H1 (cell line): ENCODE measurements at regions not wholly inside any gene's neighbourhood (a gene's known extent, or its start where the extent isn't known, plus 50 kb on each side); places are given as distances from the start of the nearest gene placed in this dataset.

ENCODE experiments used
- ATF2 ChIP-seq: IDR thresholded peaks from 2 replicates; pipeline ENCODE4 v1.6.1; 2012; ENCODE audit warnings: low read length, inconsistent platforms
- CHD7 ChIP-seq: fragments of 300-600 bp; sonication (generic); IDR thresholded peaks from 2 replicates; pipeline ENCODE4 v1.7.1; 2012; ENCODE audit warnings: low read length, moderate library complexity, mild to moderate bottlenecking, inconsistent platforms; ENCODE audit not compliant: insufficient replicate concordance
- CTCF ChIP-seq, 3 experiments: IDR thresholded peaks; 1 replicate in 2 of 3; 2 replicates in 1 of 3; pipeline versions ENCODE4 v1.5.1 to v1.6.1; 2011; ENCODE audit warnings: low read length in 3 of 3, mild to moderate bottlenecking in 3 of 3, inconsistent platforms in 2 of 3, low read depth in 1 of 3, moderate library complexity in 1 of 3; ENCODE audit not compliant: insufficient read depth in 1 of 3; ENCODE audit errors: control extremely low read depth in 1 of 3
- EP300 ChIP-seq, 2 experiments: IDR thresholded peaks; 1 replicate in 1 of 2; 2 replicates in 1 of 2; pipeline ENCODE4 v1.6.1; 2011 to 2012; ENCODE audit warnings: low read depth in 2 of 2, low read length in 2 of 2, mild to moderate bottlenecking in 2 of 2, borderline replicate concordance in 1 of 2, inconsistent platforms in 1 of 2, moderate library complexity in 1 of 2
- HDAC2 ChIP-seq, 2 experiments: fragments of 300-600 bp in 1 of 2; sonication (generic) in 1 of 2; IDR thresholded peaks; 2 replicates each; pipeline ENCODE4 v1.6.1; 2011 to 2012; ENCODE audit warnings: low read depth in 2 of 2, low read length in 2 of 2, mild to moderate bottlenecking in 2 of 2, moderate library complexity in 2 of 2, borderline replicate concordance in 1 of 2, inconsistent platforms in 1 of 2
- HDAC6 ChIP-seq: IDR thresholded peaks from one replicate; pipeline ENCODE4 v1.7.1; 2012; ENCODE audit warnings: low read depth, mild to moderate bottlenecking, inconsistent platforms, low read length, moderate library complexity
- JUND ChIP-seq: IDR thresholded peaks from 2 replicates; pipeline ENCODE4 v1.6.1; 2011; ENCODE audit warnings: mild to moderate bottlenecking, improper control_type of control experiment, low read length
- KDM1A ChIP-seq: fragments of 200-600, 300-600 bp; sonication (generic); IDR thresholded peaks from 2 replicates; pipeline ENCODE4 v1.7.1; 2016; ENCODE audit warnings: mild to moderate bottlenecking, low read length, borderline replicate concordance
- SUZ12 ChIP-seq: fragments of 200-600 bp; sonication (generic); IDR thresholded peaks from 2 replicates; pipeline ENCODE4 v1.6.1; 2012; ENCODE audit warnings: mild to moderate bottlenecking, inconsistent platforms, low read length, moderate library complexity, mixed read lengths
- TEAD4 ChIP-seq: IDR thresholded peaks from 2 replicates; pipeline ENCODE4 v1.6.1; 2012; ENCODE audit warnings: low read depth, low read length, inconsistent platforms, mixed read lengths

GRCh38 chr5:71783891-71784290, 64.8 kb downstream of the CARTPT start:
- no peak for TF ChIP-seq SUZ12
- no peak for TF ChIP-seq ATF2
- no peak for TF ChIP-seq HDAC6
- TF ChIP-seq HDAC2 (IDR thresholded peaks at IDR 0.05; ENCODE audit: borderline replicate concordance in 1 of 2, low read depth in 2 of 2, low read length in 2 of 2) = no peak
- no peak for TF ChIP-seq CTCF (IDR thresholded peaks at IDR 0.05; ENCODE audit: control extremely low read depth in 1 of 3, insufficient read depth in 1 of 3, low read depth in 1 of 3, low read length in 3 of 3)
- TF ChIP-seq CHD7 = no peak
- no peak for TF ChIP-seq EP300 (IDR thresholded peaks at IDR 0.05; ENCODE audit: borderline replicate concordance in 1 of 2, low read depth in 2 of 2, low read length in 2 of 2)
- TF ChIP-seq KDM1A = no peak
- no peak for TF ChIP-seq JUND
- no peak for TF ChIP-seq TEAD4
